Progenitor cell of endocrine pancreas (in vitro differentiated cells): ENCODE measurements at regions not wholly inside any gene's neighbourhood (a gene's known extent, or its start where the extent isn't known, plus 50 kb on each side); places are given as distances from the start of the nearest gene placed in this dataset.

Source experiments
- DNase-seq: peaks from one replicate; pipeline ENCODE4 v3.0.0; 2021; ENCODE audit warnings: low spot score; ENCODE audit not compliant: unreplicated experiment
- H3K27ac Mint-ChIP-seq: 2 replicates; pipeline ENCODE4 v1.8.0; 2021; ENCODE audit warnings: mild to moderate bottlenecking, moderate library complexity, mixed read lengths
- H3K27me3 Mint-ChIP-seq: 2 replicates; pipeline ENCODE4 v1.8.0; 2021; ENCODE audit warnings: mixed read lengths
- H3K36me3 Mint-ChIP-seq: 2 replicates; pipeline ENCODE4 v1.8.0; 2022; ENCODE audit warnings: mixed read lengths; ENCODE audit not compliant: insufficient read depth
- H3K4me1 Mint-ChIP-seq: 2 replicates; pipeline ENCODE4 v1.8.0; 2021; ENCODE audit warnings: low read depth, mixed read lengths
- H3K4me3 Mint-ChIP-seq: 2 replicates; pipeline ENCODE4 v1.8.0; 2021; ENCODE audit warnings: low read depth, mild to moderate bottlenecking, moderate library complexity, mixed read lengths
- H3K9me3 Mint-ChIP-seq: 2 replicates; pipeline ENCODE4 v1.8.0; 2021; ENCODE audit warnings: low read depth, mixed read lengths
- CTCF ChIP-seq: fragments of 200-600 bp; sonication (generic); IDR thresholded peaks from one replicate; pipeline ENCODE4 v1.5.0; 2021; ENCODE audit warnings: antibody characterized with exemption, mild to moderate bottlenecking; ENCODE audit not compliant: unreplicated experiment

- Mint-ChIP-seq H3K27me3 (no peaks in the 10 kb centered on the region), H3K36me3 (no peaks in the 10 kb centered on the region), H3K4me3 (no peak overlapping the region), H3K4me1 (peaks cover 12% of the 10 kb centered on the region), H3K27ac (no peak overlapping the region), H3K9me3 (no peaks in the 10 kb centered on the region)
- TF ChIP-seq CTCF: no peak
- no peak for DNase-seq
Measured at GRCh38 chr7:46360296-46360695, 439.2 kb upstream of the IGFBP3 start.

GRCh38 chr7:46357851-46358250 is 436.8 kb upstream of the IGFBP3 start:
- H3K4me3 Mint-ChIP-seq: no peak overlapping the region
- no peaks in the 10 kb centered on the region for H3K9me3 Mint-ChIP-seq
- H3K4me1 Mint-ChIP-seq: peaks cover 2% of the 10 kb centered on the region
- TF ChIP-seq CTCF: no peak
- no peaks in the 10 kb centered on the region for H3K36me3 Mint-ChIP-seq
- no peak for DNase-seq
- H3K27me3 Mint-ChIP-seq: no peaks in the 10 kb centered on the region
- no peak overlapping the region for H3K27ac Mint-ChIP-seq

- no peak for DNase-seq
- no peak overlapping the region for H3K4me3 Mint-ChIP-seq
- H3K4me1 Mint-ChIP-seq: peaks cover 2% of the 10 kb centered on the region
- H3K27ac Mint-ChIP-seq: no peak overlapping the region
- no peak for TF ChIP-seq CTCF
- H3K27me3 Mint-ChIP-seq: no peaks in the 10 kb centered on the region
- no peaks in the 10 kb centered on the region for H3K9me3 Mint-ChIP-seq
- no peaks in the 10 kb centered on the region for H3K36me3 Mint-ChIP-seq
Measured at GRCh38 chr7:46357290-46357689, 436.2 kb upstream of the IGFBP3 start.

GRCh38 chr7:46356371-46356770 is 435.3 kb upstream of the IGFBP3 start:
- peaks cover 2% of the 10 kb centered on the region for H3K4me1 Mint-ChIP-seq
- H3K27ac Mint-ChIP-seq: no peak overlapping the region
- no peaks in the 10 kb centered on the region for H3K27me3 Mint-ChIP-seq
- DNase-seq: no peak
- no peak for TF ChIP-seq CTCF
- H3K4me3 Mint-ChIP-seq: no peak overlapping the region
- no peaks in the 10 kb centered on the region for H3K9me3 Mint-ChIP-seq
- no peaks in the 10 kb centered on the region for H3K36me3 Mint-ChIP-seq

- peaks cover 2% of the 10 kb centered on the region for H3K4me1 Mint-ChIP-seq
- H3K27me3 Mint-ChIP-seq: no peaks in the 10 kb centered on the region
- no peak overlapping the region for H3K27ac Mint-ChIP-seq
- no peak for TF ChIP-seq CTCF
- no peak overlapping the region for H3K4me3 Mint-ChIP-seq
- H3K36me3 Mint-ChIP-seq: no peaks in the 10 kb centered on the region
- H3K9me3 Mint-ChIP-seq: no peaks in the 10 kb centered on the region
- DNase-seq: no peak
Measured at GRCh38 chr7:46355331-46355730, 434.3 kb upstream of the IGFBP3 start.
